GM18505 (cell line): ENCODE measurements at regions not wholly inside any gene's neighbourhood (a gene's known extent, or its start where the extent isn't known, plus 50 kb on each side); places are given as distances from the start of the nearest gene placed in this dataset.
"Not testable (repeated sequence)": the region's sequence is repeated elsewhere in the genome, so short reads cannot be mapped to it uniquely, and the experiment has no call there.

Experiments used
- ATAC-seq: cut with Tn5 transposase; IDR thresholded peaks from one replicate; pipeline ENCODE4 v1.9.1; 2021; ENCODE audit not compliant: unreplicated experiment
- POLR2A ChIP-seq: IDR thresholded peaks from 4 replicates; pipeline ENCODE4 v1.6.1; 2011; ENCODE audit warnings: borderline replicate concordance; ENCODE audit not compliant: insufficient read depth, insufficient read length; ENCODE audit errors: extremely low read depth

GRCh38 chr1:73711089-73711488 is 486.9 kb downstream of the LRRIQ3 start:
- ATAC-seq = no peak
- no peak for TF ChIP-seq POLR2A

DNA sequence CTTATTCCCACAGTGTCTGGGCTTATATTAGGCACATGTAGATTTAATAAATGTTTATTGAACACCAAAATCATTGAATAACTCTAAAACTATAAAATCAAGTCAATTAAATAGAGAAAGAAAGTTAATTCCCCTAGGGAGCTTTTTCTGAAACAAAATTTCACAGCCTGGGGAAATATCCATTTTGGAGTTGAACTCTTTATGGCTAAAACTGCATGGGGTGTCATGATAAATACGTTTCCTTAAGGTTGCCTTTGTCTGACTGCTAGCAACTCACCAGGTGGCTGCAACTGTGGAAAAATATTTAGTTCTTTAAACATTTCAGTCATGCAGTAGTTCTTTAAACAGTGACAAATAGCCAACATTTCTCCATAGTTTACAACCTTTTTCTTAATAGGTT is 496.1 kb downstream of the LRRIQ3 start:
- no peak for TF ChIP-seq POLR2A
- ATAC-seq = no peak

- no peak for TF ChIP-seq POLR2A
- ATAC-seq = no peak
These were observed 521.8 kb downstream of the LRRIQ3 start for GRCh38 chr1:73676186-73676585.

DNA sequence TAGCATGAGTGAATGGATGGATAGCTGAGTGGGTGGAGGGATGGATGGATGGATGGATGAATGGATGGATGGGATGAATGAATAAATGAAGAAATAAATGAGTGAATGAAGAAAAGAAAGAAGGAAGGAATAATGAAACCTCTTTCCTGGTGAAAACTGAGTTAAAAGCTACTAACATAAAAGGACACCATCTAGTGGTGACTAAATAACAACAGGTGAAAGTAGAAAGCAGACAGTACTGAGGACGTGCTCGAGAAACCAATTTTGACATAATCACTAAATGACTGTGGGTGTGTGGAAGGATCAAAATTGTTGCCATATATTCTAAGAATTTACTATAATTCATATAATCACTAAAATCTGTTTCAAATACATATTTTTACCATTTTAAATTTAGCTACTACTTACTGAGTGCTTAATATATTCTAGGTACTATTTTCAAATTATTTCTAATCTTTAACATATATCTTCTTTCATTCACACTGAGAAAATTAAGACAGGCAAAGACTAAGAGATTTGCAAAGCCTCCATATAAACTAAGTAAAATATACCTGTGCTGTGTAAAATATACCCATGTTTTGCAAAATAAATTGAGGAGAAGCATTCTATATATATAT is 522.9 kb downstream of the LRRIQ3 start:
- no peak for TF ChIP-seq POLR2A
- ATAC-seq = peak; percentile 79

- TF ChIP-seq POLR2A = no peak
- ATAC-seq = no peak
These were observed 524.0 kb downstream of the LRRIQ3 start for GRCh38 chr1:73673971-73674370.

DNA sequence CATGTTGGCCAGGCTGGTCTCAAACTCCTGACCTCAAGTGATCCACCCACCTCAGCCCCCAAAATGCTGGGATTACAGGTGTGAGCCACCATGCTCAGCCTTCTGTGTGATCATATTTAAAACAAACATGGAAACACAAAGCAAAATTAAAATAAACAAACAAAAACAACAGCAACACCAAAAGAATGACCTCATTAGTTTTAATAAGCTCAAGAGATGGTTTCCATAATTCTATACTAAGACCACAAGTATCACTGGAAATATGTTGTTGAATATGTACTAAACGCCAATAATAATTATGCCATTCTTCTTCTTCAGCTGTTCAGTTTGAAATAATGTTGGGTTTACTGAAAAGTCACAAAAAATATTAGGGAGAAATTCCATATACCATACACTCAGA is 526.4 kb downstream of the LRRIQ3 start:
- no peak for ATAC-seq
- no peak for TF ChIP-seq POLR2A

DNA sequence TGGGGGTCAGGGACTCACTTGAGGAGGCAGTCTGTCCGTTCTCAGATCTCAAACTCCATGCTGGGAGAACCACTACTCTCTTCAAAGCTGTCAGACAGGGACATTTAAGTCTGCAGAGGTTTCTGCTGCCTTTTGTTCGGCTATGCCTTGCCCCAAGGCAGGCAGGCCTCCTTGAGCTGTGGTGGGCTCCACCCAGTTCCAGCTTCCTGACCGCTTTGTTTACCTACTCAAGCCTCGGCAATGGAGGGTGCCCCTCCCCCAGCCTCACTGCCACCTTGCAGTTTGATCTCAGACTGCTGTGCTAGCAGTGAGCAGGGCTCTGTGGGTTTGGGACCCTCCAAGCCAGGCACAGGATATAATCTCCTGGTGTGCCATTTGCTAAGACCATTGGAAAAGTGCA is 530.0 kb downstream of the LRRIQ3 start:
- ATAC-seq = not testable (repeated sequence)

GRCh38 chr1:73662526-73662925 is 535.5 kb downstream of the LRRIQ3 start:
- TF ChIP-seq POLR2A = no peak
- ATAC-seq = no peak

GRCh38 chr1:73659136-73659535 is 538.8 kb downstream of the LRRIQ3 start:
- ATAC-seq = no peak
- TF ChIP-seq POLR2A = no peak

DNA sequence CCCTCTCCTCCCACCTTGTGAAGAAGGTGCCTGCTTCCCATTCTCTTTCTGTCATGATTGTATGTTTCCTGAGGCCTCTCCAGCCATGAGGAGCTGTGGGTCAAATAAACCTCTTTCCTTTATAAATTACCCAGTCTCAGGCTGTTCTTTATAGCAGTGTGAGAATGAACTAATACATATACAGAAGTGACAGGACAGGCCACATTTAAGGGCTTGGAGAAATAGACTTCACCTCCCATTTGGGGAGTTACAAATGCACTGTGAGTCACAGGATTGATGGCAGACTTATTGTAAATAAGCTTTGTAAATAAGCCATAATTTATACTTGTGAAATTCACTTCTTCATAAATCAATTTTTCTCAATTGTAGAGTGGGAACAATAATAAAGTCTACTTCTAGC is 543.3 kb downstream of the LRRIQ3 start:
- no peak for TF ChIP-seq POLR2A
- ATAC-seq = no peak

DNA sequence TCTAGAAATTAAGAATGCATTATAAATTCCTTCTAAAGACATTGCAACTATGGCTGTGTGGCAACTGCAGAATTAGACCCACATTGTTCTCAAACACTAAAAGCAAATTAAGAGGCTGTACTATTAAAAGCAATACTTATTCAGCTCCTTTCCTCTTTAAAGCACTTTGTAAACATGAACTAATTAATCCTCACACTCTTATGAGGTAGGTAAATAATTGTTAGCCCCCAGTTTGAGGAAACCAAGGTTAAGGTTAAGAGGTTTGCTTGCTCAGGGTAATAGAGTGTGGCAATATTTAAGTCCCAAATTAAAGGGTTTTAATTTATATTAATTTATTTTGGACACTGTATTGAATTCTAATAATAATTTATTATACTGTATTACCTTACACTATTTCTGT is 553.8 kb downstream of the LRRIQ3 start:
- no peak for TF ChIP-seq POLR2A
- ATAC-seq = no peak

GRCh38 chr1:73639494-73639893 is 558.5 kb downstream of the LRRIQ3 start:
- ATAC-seq = no peak

GRCh38 chr1:73637264-73637663 is 560.7 kb downstream of the LRRIQ3 start:
- TF ChIP-seq POLR2A = no peak
- ATAC-seq = no peak

More at GRCh38 chr1:73639494-73639893, 558.5 kb downstream of the LRRIQ3 start:
- TF ChIP-seq POLR2A = no peak

GRCh38 chr1:73635021-73635420 is 563.0 kb downstream of the LRRIQ3 start:
- no peak for ATAC-seq
- no peak for TF ChIP-seq POLR2A

- ATAC-seq = no peak
- TF ChIP-seq POLR2A = no peak
These were observed 570.3 kb downstream of the LRRIQ3 start for GRCh38 chr1:73627723-73628122.
